ENCODE measurements at regions not wholly inside any gene's neighbourhood (a gene's known extent, or its start where the extent isn't known, plus 50 kb on each side); places are given as distances from the start of the nearest gene placed in this dataset.

DNA sequence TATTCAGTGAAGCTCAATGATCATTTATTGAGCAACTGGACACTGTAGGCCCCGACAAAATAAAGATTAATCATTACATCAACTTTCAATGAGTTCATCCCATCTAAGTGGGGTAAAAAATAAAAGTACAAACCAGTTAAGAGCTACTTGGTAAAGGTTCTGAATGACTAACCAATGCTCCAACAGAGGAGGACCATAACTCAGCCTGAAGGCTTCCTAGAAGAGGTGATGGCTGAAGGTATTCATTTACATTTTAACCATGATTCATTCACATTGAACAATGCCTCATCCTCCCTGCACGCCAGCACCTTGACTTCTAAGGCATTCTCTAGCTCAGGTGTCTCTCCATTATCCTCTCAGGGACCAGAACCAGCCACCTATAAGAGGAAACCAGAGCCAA is 201.4 kb downstream of the ZNF462 start:
- Histone ChIP-seq H3K4me2 (ENCODE audit: low read depth, low read length, poor library complexity, severe bottlenecking) (no peak overlapping the region), H3K36me3 (ENCODE audit: insufficient read depth, low read length) (no peaks in the 10 kb centered on the region), H4K20me1 (ENCODE audit: insufficient read depth, low read depth, low read length) (no peaks in the 10 kb centered on the region), H3K9me2 (replicated peaks; ENCODE audit: insufficient read depth, low read length) (no peaks in the 10 kb centered on the region), H2AFZ (ENCODE audit: low read length) (no peak overlapping the region), H3K27me3 (ENCODE audit: low read length) (no peaks in the 10 kb centered on the region), H3K79me2 (ENCODE audit: low read length) (no peaks in the 10 kb centered on the region), H3K9me3 (ENCODE audit: low read length) (no peaks in the 10 kb centered on the region), H3K4me3 (ENCODE audit: low read length) (no peak overlapping the region), H3K27ac (ENCODE audit: low read length) (no peak overlapping the region), H3K4me1 (ENCODE audit: low read length) (peaks cover 5% of the 10 kb centered on the region), H3K9ac (ENCODE audit: low read length) (no peak overlapping the region)
- DNase-seq: no peak

- no peaks in the 10 kb centered on the region for H3K9me3 ChIP-seq (ENCODE audit: low read length)
- no peak overlapping the region for H3K4me3 ChIP-seq (ENCODE audit: low read length)
- H3K36me3 ChIP-seq (ENCODE audit: insufficient read depth, low read length): no peaks in the 10 kb centered on the region
- H3K9me2 ChIP-seq (replicated peaks; ENCODE audit: insufficient read depth, low read length): no peaks in the 10 kb centered on the region
- H3K9ac ChIP-seq (ENCODE audit: low read length): no peak overlapping the region
- H4K20me1 ChIP-seq (ENCODE audit: insufficient read depth, low read depth, low read length): no peaks in the 10 kb centered on the region
- H3K79me2 ChIP-seq (ENCODE audit: low read length): no peaks in the 10 kb centered on the region
- H3K4me1 ChIP-seq (ENCODE audit: low read length): no peaks in the 10 kb centered on the region
- H3K4me2 ChIP-seq (ENCODE audit: low read depth, low read length, poor library complexity, severe bottlenecking): no peak overlapping the region
- no peaks in the 10 kb centered on the region for H3K27me3 ChIP-seq (ENCODE audit: low read length)
- no peak overlapping the region for H2AFZ ChIP-seq (ENCODE audit: low read length)
- DNase-seq: no peak
- no peak overlapping the region for H3K27ac ChIP-seq (ENCODE audit: low read length)
These were observed 202.6 kb downstream of the ZNF462 start for GRCh38 chr9:107065549-107065948.

GRCh38 chr9:107067739-107068416 is 204.9 kb downstream of the ZNF462 start:
- Histone ChIP-seq H3K9me3 (ENCODE audit: low read length) (no peaks in the 10 kb centered on the region), H3K27ac (ENCODE audit: low read length) (no peak overlapping the region), H4K20me1 (ENCODE audit: insufficient read depth, low read depth, low read length) (no peaks in the 10 kb centered on the region), H3K79me2 (ENCODE audit: low read length) (no peaks in the 10 kb centered on the region), H2AFZ (ENCODE audit: low read length) (no peak overlapping the region), H3K4me3 (ENCODE audit: low read length) (no peak overlapping the region), H3K9ac (ENCODE audit: low read length) (no peak overlapping the region), H3K4me1 (ENCODE audit: low read length) (no peaks in the 10 kb centered on the region), H3K27me3 (ENCODE audit: low read length) (no peaks in the 10 kb centered on the region), H3K9me2 (replicated peaks; ENCODE audit: insufficient read depth, low read length) (no peaks in the 10 kb centered on the region), H3K4me2 (ENCODE audit: low read depth, low read length, poor library complexity, severe bottlenecking) (no peak overlapping the region), H3K36me3 (ENCODE audit: insufficient read depth, low read length) (no peaks in the 10 kb centered on the region)
- DNase-seq: no peak

DNA sequence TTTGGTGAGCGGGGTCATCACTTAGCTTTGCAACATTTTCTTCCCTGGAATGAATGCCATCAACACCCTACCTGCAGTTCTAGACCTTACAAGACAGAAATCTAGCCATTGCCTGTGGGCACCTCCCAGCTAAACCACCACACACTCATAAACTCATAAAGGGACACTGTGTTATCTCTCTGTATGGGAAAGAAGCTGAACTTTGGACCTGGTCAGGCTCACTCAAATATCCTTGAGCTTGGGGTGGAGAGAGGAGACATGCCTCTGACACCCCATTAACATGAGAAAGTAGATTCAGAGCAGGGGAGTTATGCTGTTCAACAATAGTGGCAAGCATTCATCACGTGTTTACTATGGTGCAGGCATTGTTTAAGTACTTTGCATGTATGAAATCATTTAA is 205.6 kb downstream of the ZNF462 start:
- H3K27me3 ChIP-seq (ENCODE audit: low read length): no peaks in the 10 kb centered on the region
- H3K27ac ChIP-seq (ENCODE audit: low read length): no peak overlapping the region
- no peak overlapping the region for H3K9ac ChIP-seq (ENCODE audit: low read length)
- H3K36me3 ChIP-seq (ENCODE audit: insufficient read depth, low read length): no peaks in the 10 kb centered on the region
- H4K20me1 ChIP-seq (ENCODE audit: insufficient read depth, low read depth, low read length): no peaks in the 10 kb centered on the region
- no peaks in the 10 kb centered on the region for H3K79me2 ChIP-seq (ENCODE audit: low read length)
- no peak overlapping the region for H3K4me2 ChIP-seq (ENCODE audit: low read depth, low read length, poor library complexity, severe bottlenecking)
- H2AFZ ChIP-seq (ENCODE audit: low read length): no peak overlapping the region
- no peak overlapping the region for H3K4me3 ChIP-seq (ENCODE audit: low read length)
- no peaks in the 10 kb centered on the region for H3K9me3 ChIP-seq (ENCODE audit: low read length)
- H3K4me1 ChIP-seq (ENCODE audit: low read length): no peaks in the 10 kb centered on the region
- DNase-seq: no peak
- H3K9me2 ChIP-seq (replicated peaks; ENCODE audit: insufficient read depth, low read length): no peaks in the 10 kb centered on the region

DNA sequence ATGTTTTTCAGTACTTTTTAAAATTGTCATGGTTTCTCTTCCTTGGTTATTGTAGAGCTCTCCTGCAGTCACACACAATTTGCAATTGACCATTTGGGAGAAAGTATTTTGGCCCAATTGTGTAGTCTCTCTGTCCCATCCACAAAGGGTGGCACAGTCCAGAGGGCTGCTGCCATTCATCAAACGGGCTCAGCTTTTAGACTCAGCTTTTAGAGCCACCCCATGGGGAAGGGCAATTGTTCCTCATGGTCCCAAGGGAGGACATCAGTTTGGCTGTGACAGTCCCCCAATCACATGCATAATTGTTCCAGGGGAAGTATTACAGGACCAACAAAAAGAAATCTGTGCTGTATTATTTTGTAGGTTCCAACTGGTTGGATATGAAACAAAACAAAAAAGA is 207.6 kb downstream of the ZNF462 start:
- Histone ChIP-seq H3K4me2 (ENCODE audit: low read depth, low read length, poor library complexity, severe bottlenecking) (no peak overlapping the region), H3K9ac (ENCODE audit: low read length) (no peak overlapping the region), H3K4me1 (ENCODE audit: low read length) (no peaks in the 10 kb centered on the region), H2AFZ (ENCODE audit: low read length) (no peak overlapping the region), H3K27me3 (ENCODE audit: low read length) (no peaks in the 10 kb centered on the region), H3K9me3 (ENCODE audit: low read length) (no peaks in the 10 kb centered on the region), H3K79me2 (ENCODE audit: low read length) (no peaks in the 10 kb centered on the region), H4K20me1 (ENCODE audit: insufficient read depth, low read depth, low read length) (no peaks in the 10 kb centered on the region), H3K27ac (ENCODE audit: low read length) (no peak overlapping the region), H3K36me3 (ENCODE audit: insufficient read depth, low read length) (no peaks in the 10 kb centered on the region), H3K4me3 (ENCODE audit: low read length) (no peak overlapping the region), H3K9me2 (replicated peaks; ENCODE audit: insufficient read depth, low read length) (no peaks in the 10 kb centered on the region)
- no peak for DNase-seq

- DNase-seq: no peak
- Histone ChIP-seq H4K20me1 (ENCODE audit: insufficient read depth, low read depth, low read length) (no peaks in the 10 kb centered on the region), H3K9me2 (replicated peaks; ENCODE audit: insufficient read depth, low read length) (no peaks in the 10 kb centered on the region), H3K79me2 (ENCODE audit: low read length) (no peaks in the 10 kb centered on the region), H3K27me3 (ENCODE audit: low read length) (no peaks in the 10 kb centered on the region), H3K27ac (ENCODE audit: low read length) (no peak overlapping the region), H3K9ac (ENCODE audit: low read length) (no peak overlapping the region), H3K4me1 (ENCODE audit: low read length) (no peaks in the 10 kb centered on the region), H3K4me2 (ENCODE audit: low read depth, low read length, poor library complexity, severe bottlenecking) (no peak overlapping the region), H3K36me3 (ENCODE audit: insufficient read depth, low read length) (no peaks in the 10 kb centered on the region), H3K9me3 (ENCODE audit: low read length) (no peaks in the 10 kb centered on the region), H2AFZ (ENCODE audit: low read length) (no peak overlapping the region), H3K4me3 (ENCODE audit: low read length) (no peak overlapping the region)
These were observed 205.0 kb upstream of the RAD23B start for GRCh38 chr9:107078061-107078460.

DNA sequence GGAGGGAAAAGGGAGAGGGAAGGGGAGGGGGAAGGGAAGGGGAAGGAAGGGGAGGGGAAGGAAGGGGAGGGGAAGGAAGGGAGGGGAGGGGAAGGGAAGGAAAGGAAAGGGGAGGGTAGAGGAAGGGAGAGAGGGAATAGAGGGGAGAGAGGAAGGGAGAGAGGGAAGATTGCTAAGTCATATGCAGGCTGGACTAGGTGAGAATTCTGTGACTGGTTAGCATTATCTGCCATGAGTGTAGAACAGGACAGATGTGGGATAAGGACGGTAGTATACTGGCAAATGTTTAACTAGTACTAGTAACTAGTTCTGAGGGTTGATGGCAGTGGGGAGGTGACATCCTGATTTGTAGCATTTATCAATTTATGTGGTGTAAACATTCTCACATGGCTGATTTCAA is 203.5 kb upstream of the RAD23B start:
- H3K9me3 ChIP-seq (ENCODE audit: low read length): no peaks in the 10 kb centered on the region
- no peaks in the 10 kb centered on the region for H3K27me3 ChIP-seq (ENCODE audit: low read length)
- H3K4me1 ChIP-seq (ENCODE audit: low read length): no peaks in the 10 kb centered on the region
- no peaks in the 10 kb centered on the region for H3K79me2 ChIP-seq (ENCODE audit: low read length)
- H4K20me1 ChIP-seq (ENCODE audit: insufficient read depth, low read depth, low read length): no peaks in the 10 kb centered on the region
- H3K4me3 ChIP-seq (ENCODE audit: low read length): no peak overlapping the region
- no peak overlapping the region for H3K9ac ChIP-seq (ENCODE audit: low read length)
- H3K4me2 ChIP-seq (ENCODE audit: low read depth, low read length, poor library complexity, severe bottlenecking): no peak overlapping the region
- no peaks in the 10 kb centered on the region for H3K9me2 ChIP-seq (replicated peaks; ENCODE audit: insufficient read depth, low read length)
- H3K27ac ChIP-seq (ENCODE audit: low read length): no peak overlapping the region
- no peaks in the 10 kb centered on the region for H3K36me3 ChIP-seq (ENCODE audit: insufficient read depth, low read length)
- no peak for DNase-seq
- H2AFZ ChIP-seq (ENCODE audit: low read length): no peak overlapping the region

DNA sequence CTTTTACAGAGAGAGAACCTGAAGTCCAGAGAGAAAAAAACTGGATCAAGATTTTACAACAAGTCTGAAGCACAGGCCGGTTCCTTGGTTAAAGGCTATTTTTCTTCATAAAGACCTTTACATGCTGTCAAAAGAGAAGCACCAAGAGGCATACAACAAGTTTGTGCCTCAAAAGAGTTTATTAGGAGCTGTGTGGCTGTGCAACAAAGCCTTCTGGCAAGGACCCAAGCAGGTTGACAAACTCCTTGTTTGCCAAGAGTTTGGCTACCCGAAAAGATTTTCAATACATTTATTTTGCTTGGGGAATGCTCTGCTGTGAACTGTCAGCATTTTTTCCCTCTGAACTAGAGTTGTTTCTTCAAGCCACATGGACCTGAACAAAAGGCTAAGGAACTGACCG is 202.9 kb upstream of the RAD23B start:
- H4K20me1 ChIP-seq (ENCODE audit: insufficient read depth, low read depth, low read length): no peaks in the 10 kb centered on the region
- no peaks in the 10 kb centered on the region for H3K79me2 ChIP-seq (ENCODE audit: low read length)
- no peak overlapping the region for H3K4me2 ChIP-seq (ENCODE audit: low read depth, low read length, poor library complexity, severe bottlenecking)
- H2AFZ ChIP-seq (ENCODE audit: low read length): no peak overlapping the region
- H3K36me3 ChIP-seq (ENCODE audit: insufficient read depth, low read length): no peaks in the 10 kb centered on the region
- no peaks in the 10 kb centered on the region for H3K27me3 ChIP-seq (ENCODE audit: low read length)
- H3K27ac ChIP-seq (ENCODE audit: low read length): no peak overlapping the region
- DNase-seq: no peak
- H3K4me3 ChIP-seq (ENCODE audit: low read length): no peak overlapping the region
- H3K9ac ChIP-seq (ENCODE audit: low read length): no peak overlapping the region
- H3K9me3 ChIP-seq (ENCODE audit: low read length): no peaks in the 10 kb centered on the region
- H3K4me1 ChIP-seq (ENCODE audit: low read length): no peaks in the 10 kb centered on the region
- no peaks in the 10 kb centered on the region for H3K9me2 ChIP-seq (replicated peaks; ENCODE audit: insufficient read depth, low read length)

DNA sequence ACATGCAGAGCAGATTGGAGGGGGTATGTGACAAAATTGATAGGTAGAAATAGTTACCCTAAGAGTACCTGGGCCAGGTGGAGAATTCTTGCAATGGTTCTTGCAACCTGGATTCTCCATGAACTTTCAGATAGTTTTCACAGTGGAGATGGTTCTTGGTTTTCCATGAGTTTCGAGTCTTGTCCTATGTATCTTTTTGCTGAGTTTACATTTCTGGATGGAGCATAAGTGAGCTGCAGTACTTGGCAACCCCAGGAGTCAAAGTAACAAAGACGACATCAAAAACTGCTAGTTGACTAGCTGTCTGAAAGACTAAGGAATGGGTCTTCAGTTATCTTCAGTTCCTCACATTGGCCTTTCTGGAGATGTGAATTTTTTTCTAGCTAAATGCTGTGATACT is 196.6 kb upstream of the RAD23B start:
- H3K9me2 ChIP-seq (replicated peaks; ENCODE audit: insufficient read depth, low read length): no peaks in the 10 kb centered on the region
- H3K4me3 ChIP-seq (ENCODE audit: low read length): no peak overlapping the region
- no peaks in the 10 kb centered on the region for H3K36me3 ChIP-seq (ENCODE audit: insufficient read depth, low read length)
- H3K9me3 ChIP-seq (ENCODE audit: low read length): no peaks in the 10 kb centered on the region
- H3K27ac ChIP-seq (ENCODE audit: low read length): no peak overlapping the region
- no peak overlapping the region for H2AFZ ChIP-seq (ENCODE audit: low read length)
- no peaks in the 10 kb centered on the region for H3K4me1 ChIP-seq (ENCODE audit: low read length)
- no peaks in the 10 kb centered on the region for H3K27me3 ChIP-seq (ENCODE audit: low read length)
- H4K20me1 ChIP-seq (ENCODE audit: insufficient read depth, low read depth, low read length): no peaks in the 10 kb centered on the region
- no peak overlapping the region for H3K4me2 ChIP-seq (ENCODE audit: low read depth, low read length, poor library complexity, severe bottlenecking)
- no peak overlapping the region for H3K9ac ChIP-seq (ENCODE audit: low read length)
- DNase-seq: no peak
- H3K79me2 ChIP-seq (ENCODE audit: low read length): no peaks in the 10 kb centered on the region
